GM21723 (cell line): ENCODE measurements at regions not wholly inside any gene's neighbourhood (a gene's known extent, or its start where the extent isn't known, plus 50 kb on each side); places are given as distances from the start of the nearest gene placed in this dataset.
"Not testable (repeated sequence)": the region's sequence is repeated elsewhere in the genome, so short reads cannot be mapped to it uniquely, and the experiment has no call there.

ENCODE experiments used
- ATAC-seq: cut with Tn5 transposase; IDR thresholded peaks from one replicate; pipeline ENCODE4 v1.9.1; 2021; ENCODE audit warnings: mild to moderate bottlenecking, moderate library complexity; ENCODE audit not compliant: unreplicated experiment

GRCh38 chr17:77558846-77559626, 399.5 kb upstream of the TNRC6C start:
- ATAC-seq: no peak

- no peak for ATAC-seq
These were observed 398.1 kb upstream of the TNRC6C start for GRCh38 chr17:77560381-77560780.

DNA sequence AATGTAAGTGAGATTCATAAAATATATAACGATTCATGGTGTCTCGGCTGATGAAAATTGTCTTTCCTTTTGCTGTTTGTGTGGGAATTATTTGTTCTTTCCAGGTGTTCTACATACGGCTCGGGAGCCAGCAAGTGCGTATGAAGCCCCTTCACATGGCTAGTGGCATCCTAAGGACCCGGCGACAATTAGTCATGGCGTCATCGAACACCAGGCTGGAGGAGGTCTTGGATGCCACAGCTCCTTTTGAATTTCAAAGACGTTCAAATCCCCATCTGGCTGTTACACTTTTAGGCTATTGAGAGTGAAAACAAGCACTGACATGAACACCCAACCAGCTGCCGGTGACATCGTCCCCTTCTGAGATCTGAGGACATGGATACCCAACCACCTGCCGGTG, 397.7 kb upstream of the TNRC6C start:
- no peak for ATAC-seq

GRCh38 chr17:77562361-77562760, 396.1 kb upstream of the TNRC6C start:
- ATAC-seq: not testable (repeated sequence)

GRCh38 chr17:77563439-77564102, 394.9 kb upstream of the TNRC6C start:
- ATAC-seq: no peak

GRCh38 chr17:77564278-77564920, 394.1 kb upstream of the TNRC6C start:
- ATAC-seq: no peak

DNA sequence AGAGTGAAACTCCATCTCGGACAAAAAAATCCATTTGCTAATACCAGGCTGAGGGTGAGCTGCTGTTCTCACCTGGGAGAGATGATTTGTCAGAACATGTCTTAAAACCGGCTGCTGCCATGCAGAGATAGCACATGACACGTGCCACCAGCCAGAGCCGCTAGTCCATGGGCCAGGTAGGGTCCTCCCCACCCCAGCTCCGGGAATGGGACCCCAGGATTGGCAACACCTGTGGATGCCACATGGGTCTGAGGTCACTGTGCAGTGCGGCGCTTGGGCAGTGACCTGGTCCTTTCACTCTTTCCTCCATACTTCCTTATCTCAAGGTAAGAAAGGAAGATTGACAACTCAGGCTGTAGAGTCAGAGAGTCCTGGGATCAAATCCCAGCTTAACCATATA, 393.3 kb upstream of the TNRC6C start:
- no peak for ATAC-seq

GRCh38 chr17:77566151-77566550, 392.4 kb upstream of the TNRC6C start:
- no peak for ATAC-seq

GRCh38 chr17:77566566-77567138, 391.9 kb upstream of the TNRC6C start:
- no peak for ATAC-seq

GRCh38 chr17:77568540-77568939, 390.0 kb upstream of the TNRC6C start:
- no peak for ATAC-seq

DNA sequence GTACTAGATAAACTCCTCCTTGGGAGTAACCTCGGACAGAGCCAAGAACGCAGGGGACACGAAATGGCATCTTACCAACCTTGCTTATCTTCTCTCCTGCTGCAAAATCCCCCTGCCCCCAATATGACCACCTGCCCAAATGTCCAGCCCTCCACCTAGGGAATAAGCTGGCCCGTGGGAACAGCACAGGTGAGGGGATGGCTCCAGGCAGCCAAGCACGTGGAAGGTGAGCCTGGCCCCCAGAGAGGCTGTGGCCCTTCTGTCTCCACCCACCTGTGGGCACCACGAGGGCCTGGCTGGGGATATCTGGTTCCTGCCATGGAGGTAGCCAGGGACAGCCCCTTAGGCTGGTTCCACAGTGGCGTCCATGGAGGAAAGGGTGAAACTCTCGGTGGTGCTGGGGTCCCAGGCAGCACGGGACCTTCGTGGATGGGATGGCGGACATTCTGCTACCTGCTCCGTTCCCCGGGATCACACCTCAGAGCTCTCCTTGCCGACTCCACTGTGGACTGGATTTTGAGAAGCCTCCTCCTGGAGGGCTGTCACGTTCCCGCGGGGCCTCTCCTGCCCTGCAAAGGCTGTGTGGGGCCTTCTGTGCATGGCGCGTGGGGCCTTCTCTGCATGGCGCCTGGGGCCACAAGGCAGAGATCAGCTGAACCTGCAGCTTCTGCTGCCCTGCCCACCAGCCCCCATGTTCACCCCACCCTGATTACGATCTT, 388.5 kb upstream of the TNRC6C start:
- ATAC-seq: no peak

- ATAC-seq: no peak
These were observed 388.0 kb upstream of the TNRC6C start for GRCh38 chr17:77570565-77570898.

- ATAC-seq: no peak
These were observed 387.1 kb upstream of the TNRC6C start for GRCh38 chr17:77571155-77571981.

DNA sequence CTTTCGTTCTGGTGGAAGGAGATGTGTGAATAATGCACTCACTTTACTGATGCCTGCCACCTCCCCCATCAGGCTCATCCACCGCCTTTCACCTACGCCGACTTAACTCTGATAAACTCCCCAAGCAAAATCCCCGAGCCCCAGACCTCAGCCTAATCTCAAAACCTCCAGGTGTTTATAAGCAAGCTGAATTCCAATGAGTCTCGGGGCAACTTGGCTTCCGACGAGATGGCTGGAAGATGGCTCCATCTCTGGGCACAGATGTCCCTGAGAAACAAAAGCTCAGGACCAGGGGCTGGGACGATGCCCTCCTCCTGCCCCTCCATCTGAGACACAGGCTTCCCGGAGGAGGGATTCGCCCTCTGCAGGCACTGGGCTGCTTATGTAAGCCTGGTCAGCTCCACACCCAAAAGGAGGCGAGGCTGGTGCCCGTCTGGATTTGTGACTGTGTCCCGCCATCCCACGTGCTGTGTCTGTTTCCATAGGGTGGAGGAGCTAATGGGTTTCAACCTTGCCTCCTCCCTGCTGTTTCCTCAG, 386.4 kb upstream of the TNRC6C start:
- ATAC-seq: no peak

GRCh38 chr17:77572851-77573250, 385.7 kb upstream of the TNRC6C start:
- no peak for ATAC-seq

DNA sequence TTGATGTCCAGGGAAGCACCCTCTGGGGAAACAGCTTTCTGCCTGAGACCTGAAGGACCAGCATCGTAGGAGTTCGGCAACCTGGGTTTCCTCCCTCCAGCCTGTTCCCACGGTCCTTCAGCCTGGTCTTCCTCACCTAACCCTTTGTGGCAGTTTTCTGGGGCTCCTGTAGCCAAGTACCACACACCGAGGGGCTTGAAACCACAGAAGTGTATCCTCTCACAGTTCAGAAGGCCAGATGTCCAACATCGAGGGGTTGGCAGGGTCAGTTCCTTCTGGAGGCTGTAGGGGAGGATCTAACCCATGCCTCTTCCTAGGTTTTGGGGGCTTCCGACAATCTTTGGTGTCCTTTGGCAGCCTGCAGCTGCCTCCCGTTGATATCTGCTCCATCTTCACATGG, 381.0 kb upstream of the TNRC6C start:
- ATAC-seq: no peak

DNA sequence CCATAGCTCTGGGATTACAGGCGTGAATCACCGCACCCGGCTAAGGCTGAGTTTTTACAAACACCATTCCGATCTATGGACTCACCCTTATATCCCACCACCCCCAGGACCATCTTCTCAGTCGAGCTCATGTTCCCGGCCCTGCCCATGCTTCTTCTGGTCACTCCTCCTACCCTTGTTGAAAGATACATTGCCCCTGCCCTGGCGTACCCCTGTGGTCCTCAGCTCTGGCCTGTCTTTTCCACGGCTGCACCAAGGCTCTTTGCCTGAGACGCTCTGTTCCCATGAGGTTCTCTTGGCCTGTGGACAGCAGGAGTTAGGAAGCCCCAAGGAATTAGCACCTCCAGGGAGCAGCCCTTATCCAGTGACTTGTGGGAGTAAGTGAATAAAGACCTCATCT, 379.4 kb upstream of the TNRC6C start:
- ATAC-seq: no peak

GRCh38 chr17:77579682-77580081, 378.8 kb upstream of the TNRC6C start:
- no peak for ATAC-seq

DNA sequence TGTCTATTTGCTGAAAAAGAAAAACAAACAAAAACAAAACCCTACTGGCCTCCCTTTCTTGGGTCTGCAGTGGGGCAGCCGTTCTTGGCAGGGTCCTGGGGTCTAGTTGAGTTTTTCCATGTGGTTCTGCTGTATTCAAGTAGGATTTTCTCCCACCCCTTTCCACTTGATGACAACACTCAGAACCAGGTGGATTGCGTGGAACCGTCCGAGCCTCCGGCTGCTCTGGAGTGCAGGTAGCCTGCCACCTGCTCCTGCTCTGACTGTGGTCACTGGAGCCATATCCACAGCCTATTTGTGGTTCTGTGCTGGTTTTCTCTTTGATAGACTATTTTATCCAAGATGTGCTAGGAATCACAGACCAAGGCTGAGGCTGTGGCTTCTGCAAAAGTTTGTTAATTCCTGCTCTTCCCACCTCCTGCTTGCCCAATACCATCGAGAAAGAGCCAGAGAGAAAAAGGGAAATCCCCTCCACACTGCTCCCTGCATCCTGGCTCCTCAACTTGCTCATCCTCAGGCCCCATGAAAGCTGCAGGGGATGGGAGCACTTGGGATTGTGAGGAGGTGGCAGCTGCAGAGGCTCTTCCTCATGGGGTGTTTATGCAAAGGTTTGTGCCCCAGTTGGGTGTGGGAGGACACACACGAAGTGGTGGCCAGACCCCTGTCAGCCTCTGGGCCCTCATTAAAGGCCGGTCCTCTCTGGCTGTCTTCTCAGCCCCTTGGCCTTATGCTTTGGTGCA, 377.8 kb upstream of the TNRC6C start:
- no peak for ATAC-seq
